NCI-H2107 treated with DMSO at 0.1 percent for 48 hours (cell line): ENCODE measurements at regions not wholly inside any gene's neighbourhood (a gene's known extent, or its start where the extent isn't known, plus 50 kb on each side); places are given as distances from the start of the nearest gene placed in this dataset.
"Not testable (repeated sequence)": the region's sequence is repeated elsewhere in the genome, so short reads cannot be mapped to it uniquely, and the experiment has no call there.

ENCODE experiments used
- DNase-seq: peaks from one replicate; lab custom pipeline; 2025; ENCODE audit not compliant: unreplicated experiment; lab: John Stamatoyannopoulos, UW

- no peak for DNase-seq
Measured at GRCh38 chr11:92591521-92591920, 366.9 kb downstream of the FAT3 start.

DNA sequence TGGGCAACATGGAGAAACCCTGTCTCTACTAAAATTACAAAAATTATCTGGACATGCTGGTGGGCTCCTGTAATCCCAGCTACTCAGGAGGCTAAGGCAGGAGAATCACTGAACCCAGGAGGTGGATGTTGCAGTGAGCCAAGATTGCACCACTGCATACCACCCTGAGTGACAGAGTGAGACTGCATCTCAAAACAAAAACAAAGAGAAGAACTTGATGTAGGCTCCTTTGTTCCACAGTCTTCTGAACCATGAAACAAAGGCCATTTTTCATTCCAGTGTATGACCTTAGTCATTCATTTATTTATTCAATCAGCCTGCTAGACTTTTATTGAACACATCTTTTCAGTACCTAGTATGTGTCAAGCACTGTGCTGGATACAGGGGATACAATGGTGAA lies 369.6 kb downstream of the FAT3 start:
- DNase-seq = no peak

DNA sequence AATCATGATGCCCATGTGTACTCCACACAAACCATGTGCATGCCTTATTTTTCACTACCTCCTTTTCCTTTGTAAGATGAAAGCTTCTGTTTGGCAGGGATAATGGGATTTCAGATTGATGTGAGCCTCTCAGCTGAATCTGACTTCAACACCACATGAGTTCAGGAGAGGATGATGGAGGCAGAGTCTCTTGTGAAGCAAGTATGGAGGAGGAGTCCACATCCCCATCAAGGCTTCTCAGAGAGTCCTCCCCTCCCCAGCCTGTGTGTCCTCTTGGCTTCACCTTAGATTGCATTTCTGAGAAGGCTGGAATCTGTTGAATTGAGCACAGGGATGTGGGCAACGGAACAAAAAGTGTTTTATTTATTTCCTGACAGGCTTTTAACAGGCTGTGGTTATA lies 370.4 kb downstream of the FAT3 start:
- no peak for DNase-seq

DNA sequence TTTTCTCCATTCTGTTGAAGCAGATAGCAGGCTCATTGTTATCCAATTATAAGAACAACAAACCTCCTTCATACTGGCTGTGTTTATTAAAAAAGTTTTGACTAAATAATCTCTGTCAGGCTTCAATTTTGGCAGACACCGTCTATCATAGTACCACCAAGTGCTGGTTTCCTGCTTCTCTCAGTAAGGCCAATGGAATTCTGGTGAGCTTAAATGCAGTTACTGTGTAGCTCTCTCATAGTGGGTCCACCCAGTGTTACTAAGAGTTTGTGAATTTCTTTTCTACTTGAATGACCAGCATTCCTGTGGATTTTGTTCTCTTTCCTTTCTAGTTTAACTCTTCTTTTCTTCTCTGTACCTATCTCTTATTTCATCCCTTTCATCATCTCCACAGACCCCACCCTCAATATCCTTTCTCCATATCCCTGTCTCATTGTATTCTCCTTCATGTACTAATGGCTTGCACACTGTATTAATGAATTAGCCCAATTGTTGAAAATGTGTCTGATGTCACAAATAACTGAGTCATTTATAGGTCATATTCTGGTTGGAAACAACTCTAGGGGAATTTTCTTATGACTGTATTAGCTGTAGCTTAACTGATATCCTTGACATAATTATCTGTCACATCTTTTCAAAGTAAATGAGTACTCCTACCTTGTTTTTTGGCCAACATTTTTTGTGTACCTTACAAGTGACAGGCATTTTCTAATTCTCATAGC lies 372.1 kb downstream of the FAT3 start:
- DNase-seq = no peak

- DNase-seq = no peak
Measured at GRCh38 chr11:92601048-92601447, 368.4 kb upstream of the MTNR1B start.

DNA sequence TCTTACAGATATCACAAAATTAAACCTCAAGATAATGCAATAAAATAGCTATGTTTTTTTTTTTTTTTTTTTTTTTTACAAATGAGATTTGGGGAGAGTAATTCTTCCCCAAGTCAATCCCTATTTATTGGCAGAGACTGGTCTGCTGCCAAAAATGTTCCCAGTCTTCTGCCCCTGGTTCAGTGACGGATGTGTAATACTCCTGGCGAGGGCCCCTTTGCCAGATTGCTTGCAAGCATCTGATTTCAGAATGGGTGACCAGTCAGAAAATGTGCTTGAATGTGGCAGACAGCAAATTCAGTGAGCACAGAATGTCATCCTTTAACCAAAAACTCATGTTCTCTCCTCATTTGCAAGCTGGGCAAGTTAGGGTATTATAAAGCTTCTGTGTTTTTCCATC lies 363.8 kb upstream of the MTNR1B start:
- DNase-seq = no peak

DNA sequence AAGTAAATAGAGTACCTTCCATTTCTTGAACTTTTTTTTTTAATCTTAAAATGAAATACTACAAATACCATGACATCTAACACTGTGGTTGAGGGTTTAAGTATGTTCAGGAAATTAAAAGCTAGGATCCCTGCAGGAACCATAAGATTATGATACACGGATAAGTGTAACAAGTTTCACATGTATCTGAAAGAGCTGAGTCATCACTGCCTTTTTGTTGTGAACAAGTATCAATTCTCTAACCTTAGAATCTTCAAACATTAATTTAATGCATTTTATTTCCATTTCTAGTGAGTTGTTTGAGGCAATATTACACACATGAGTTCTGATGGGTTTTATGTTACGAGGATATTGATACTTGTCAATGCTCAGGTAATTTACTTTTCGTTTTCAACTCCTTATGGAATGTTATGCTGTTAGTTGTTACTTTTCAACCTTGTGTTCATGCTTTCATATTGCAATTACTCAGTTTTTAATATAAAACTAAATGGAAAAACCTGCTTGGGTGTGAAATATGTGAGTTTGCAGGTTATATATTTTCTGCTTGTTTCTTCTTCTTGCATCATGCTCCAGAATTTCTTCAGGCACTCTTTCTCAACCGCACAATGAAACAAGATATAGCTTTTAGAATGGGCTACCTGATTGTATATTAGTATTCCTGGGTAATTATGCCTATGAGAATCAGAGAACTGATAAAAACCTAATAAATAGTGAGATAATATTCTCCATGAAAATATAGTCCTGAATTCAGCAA lies 361.3 kb upstream of the MTNR1B start:
- DNase-seq = no peak

- no peak for DNase-seq
Measured at GRCh38 chr11:92611157-92611556, 358.3 kb upstream of the MTNR1B start.

DNA sequence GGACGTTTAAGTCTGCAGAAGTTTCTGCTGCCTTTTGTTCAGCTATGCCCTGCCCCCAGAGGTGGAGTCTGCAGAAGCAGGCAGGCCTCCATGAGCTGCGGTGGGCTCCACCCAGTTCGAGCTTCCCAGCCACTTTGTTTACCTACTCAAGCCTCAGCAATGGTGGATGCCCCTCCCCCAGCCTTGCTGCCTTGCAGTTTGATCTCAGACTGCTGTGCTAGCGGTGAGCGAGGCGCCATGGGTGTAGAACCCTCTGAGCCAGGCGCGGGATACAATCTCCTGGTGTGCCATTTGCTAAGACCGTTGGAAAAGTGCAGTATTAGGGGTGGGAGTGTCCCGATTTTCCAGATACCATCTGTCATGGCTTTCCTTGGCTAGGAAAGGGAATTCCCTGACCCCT lies 351.4 kb upstream of the MTNR1B start:
- DNase-seq = not testable (repeated sequence)

GRCh38 chr11:92623055-92623454 lies 346.4 kb upstream of the MTNR1B start:
- DNase-seq = no peak

GRCh38 chr11:92625894-92626293 lies 343.6 kb upstream of the MTNR1B start:
- no peak for DNase-seq

- no peak for DNase-seq
Measured at GRCh38 chr11:92626624-92627023, 342.8 kb upstream of the MTNR1B start.

- no peak for DNase-seq
Measured at GRCh38 chr11:92627615-92628256, 341.7 kb upstream of the MTNR1B start.

- DNase-seq = peak; percentile 29
Measured at GRCh38 chr11:92628401-92629292, 340.8 kb upstream of the MTNR1B start.

- DNase-seq = no peak
Measured at GRCh38 chr11:92632495-92632894, 337.0 kb upstream of the MTNR1B start.

DNA sequence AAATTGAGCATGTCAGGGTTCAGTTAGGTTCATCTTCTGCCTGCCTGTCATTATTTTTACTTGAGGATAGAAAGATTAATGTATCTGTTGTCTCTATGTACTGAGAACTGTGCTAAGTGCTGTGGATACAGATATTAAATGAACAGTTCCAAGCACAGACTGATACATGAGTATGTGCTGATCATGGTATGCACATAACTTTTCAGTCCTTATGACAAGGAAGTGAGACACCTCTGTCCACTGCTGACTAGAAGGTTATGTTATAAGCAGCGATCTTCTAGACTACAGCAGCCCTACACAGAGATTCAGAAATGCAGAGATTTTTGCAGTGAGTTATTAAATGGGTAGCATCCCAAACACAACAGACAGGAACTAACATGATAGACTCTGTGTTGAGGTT lies 335.6 kb upstream of the MTNR1B start:
- no peak for DNase-seq

- DNase-seq = no peak
Measured at GRCh38 chr11:92636543-92637188, 332.8 kb upstream of the MTNR1B start.

DNA sequence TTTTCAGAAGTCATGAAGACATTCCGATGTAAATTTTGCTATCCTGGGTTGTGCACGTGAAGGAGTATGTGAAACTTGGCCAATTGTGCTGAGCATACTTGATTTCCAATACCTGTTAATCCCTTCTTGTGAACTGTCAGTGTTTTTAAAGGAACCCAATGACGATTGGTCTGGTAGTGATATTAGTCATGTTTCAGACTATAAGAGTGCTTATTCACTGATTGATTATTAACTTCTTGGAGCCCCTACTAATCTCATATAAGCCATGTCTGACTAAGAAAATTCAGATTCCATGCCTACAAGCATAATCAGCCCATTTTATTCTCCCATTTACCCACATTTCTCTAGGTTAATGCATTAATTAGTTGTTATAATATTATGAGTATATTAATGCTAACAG lies 330.8 kb upstream of the MTNR1B start:
- no peak for DNase-seq

- DNase-seq = no peak
Measured at GRCh38 chr11:92642177-92642931, 327.1 kb upstream of the MTNR1B start.

GRCh38 chr11:92643827-92644226 lies 325.6 kb upstream of the MTNR1B start:
- DNase-seq = no peak
